CD14-positive monocyte (primary cell): ENCODE measurements at regions not wholly inside any gene's neighbourhood (a gene's known extent, or its start where the extent isn't known, plus 50 kb on each side); places are given as distances from the start of the nearest gene placed in this dataset.

ENCODE experiments used
- DNase-seq, 3 donors: peaks; one replicate each; pipeline ENCODE4 v3.0.0-alpha.2; 2011 to 2022
- H2AFZ ChIP-seq: 2 replicates; pipeline ENCODE4 v1.6.0; 2012; ENCODE audit warnings: mild to moderate bottlenecking, low read depth, low read length, inconsistent platforms; ENCODE audit not compliant: insufficient read depth, poor library complexity, severe bottlenecking
- H3K27ac ChIP-seq, 2 donors: 1 replicate in 1 of 2; 2 replicates in 1 of 2; pipeline ENCODE4 v1.5.1; 2012 to 2013; ENCODE audit warnings: low read length in 2 of 2, control low read depth in 1 of 2, inconsistent platforms in 1 of 2, low read depth in 1 of 2, mild to moderate bottlenecking in 1 of 2
- H3K27me3 ChIP-seq, 2 donors: one replicate each; pipeline versions ENCODE4 v1.6.0 to v1.6.1; 2011 to 2013; ENCODE audit warnings: low read length in 2 of 2; ENCODE audit not compliant: control insufficient read depth in 2 of 2, insufficient read depth in 2 of 2
- H3K36me3 ChIP-seq, 2 donors: replicated peaks in 1 of 2; 1 replicate in 1 of 2; 2 replicates in 1 of 2; pipeline versions ENCODE4 v1.5.1 to v1.6.1; 2012 to 2013; ENCODE audit warnings: low read length in 2 of 2, control low read depth in 1 of 2, inconsistent platforms in 1 of 2, mild to moderate bottlenecking in 1 of 2; ENCODE audit not compliant: insufficient read depth in 2 of 2, control insufficient read depth in 1 of 2
- H3K4me1 ChIP-seq, 2 donors: 1 replicate in 1 of 2; 2 replicates in 1 of 2; pipeline versions ENCODE4 v1.5.1 to v1.6.1; 2012 to 2013; ENCODE audit warnings: low read length in 2 of 2, control low read depth in 1 of 2, inconsistent platforms in 1 of 2, mild to moderate bottlenecking in 1 of 2, moderate library complexity in 1 of 2; ENCODE audit not compliant: insufficient read depth in 2 of 2, control insufficient read depth in 1 of 2
- H3K4me2 ChIP-seq: replicated peaks from 2 replicates; pipeline ENCODE3; 2012; ENCODE audit warnings: low read length, moderate library complexity, mild to moderate bottlenecking; ENCODE audit not compliant: poor library complexity, severe bottlenecking; ENCODE audit errors: extremely low read depth
- H3K4me3 ChIP-seq, 3 experiments: fragments of 200-600 bp in 1 of 3; sonication (generic) in 1 of 3; replicated peaks in 1 of 3; 1 replicate in 2 of 3; 2 replicates in 1 of 3; pipeline ENCODE4 v1.5.1; 2011 to 2013; ENCODE audit warnings: low read length in 3 of 3, mild to moderate bottlenecking in 3 of 3, control low read depth in 2 of 3, low read depth in 2 of 3, inconsistent platforms in 1 of 3, moderate library complexity in 1 of 3
- H3K79me2 ChIP-seq: 2 replicates; pipeline ENCODE4 v1.6.0; 2012; ENCODE audit warnings: mild to moderate bottlenecking, control low read depth, inconsistent platforms, low read length, moderate library complexity; ENCODE audit not compliant: insufficient read depth
- H3K9ac ChIP-seq: 2 replicates; pipeline ENCODE4 v1.6.0; 2017; ENCODE audit warnings: low read length, mild to moderate bottlenecking; ENCODE audit not compliant: insufficient read depth, poor library complexity, severe bottlenecking
- H3K9me3 ChIP-seq, 2 donors: replicated peaks in 1 of 2; 1 replicate in 1 of 2; 2 replicates in 1 of 2; pipeline versions ENCODE4 v1.5.1 to v1.6.1; 2012 to 2013; ENCODE audit warnings: low read length in 2 of 2, control low read depth in 1 of 2; ENCODE audit not compliant: control insufficient read depth in 1 of 2, insufficient read depth in 1 of 2
- H4K20me1 ChIP-seq: 2 replicates; pipeline ENCODE4 v1.6.0; 2012; ENCODE audit warnings: mild to moderate bottlenecking, low read length, control low read depth, moderate library complexity; ENCODE audit not compliant: insufficient read depth
- H3K27ac Mint-ChIP-seq, 7 donors: one replicate each; pipeline ENCODE4 v1.8.0; 2020; ENCODE audit warnings: mild to moderate bottlenecking in 7 of 7, mixed read lengths in 7 of 7, moderate library complexity in 6 of 7, inconsistent platforms in 2 of 7
- H3K27me3 Mint-ChIP-seq, 3 donors: one replicate each; pipeline ENCODE4 v1.8.0; 2021 to 2022; ENCODE audit warnings: low read depth in 3 of 3, mild to moderate bottlenecking in 3 of 3, mixed read lengths in 3 of 3, moderate library complexity in 3 of 3, inconsistent platforms in 1 of 3
- H3K36me3 Mint-ChIP-seq, 2 donors: one replicate each; pipeline ENCODE4 v1.8.0; 2020; ENCODE audit warnings: mixed read lengths in 2 of 2, inconsistent platforms in 1 of 2, mild to moderate bottlenecking in 1 of 2
- H3K4me1 Mint-ChIP-seq: one replicate; pipeline ENCODE4 v1.8.0; 2020; ENCODE audit warnings: mild to moderate bottlenecking, mixed read lengths
- H3K4me3 Mint-ChIP-seq, 2 donors: one replicate each; pipeline ENCODE4 v1.8.0; 2020; ENCODE audit warnings: mild to moderate bottlenecking in 2 of 2, mixed read lengths in 2 of 2, moderate library complexity in 1 of 2
- H3K9me3 Mint-ChIP-seq, 7 donors: one replicate each; pipeline ENCODE4 v1.8.0; 2020 to 2022; ENCODE audit warnings: mixed read lengths in 7 of 7, mild to moderate bottlenecking in 6 of 7, moderate library complexity in 6 of 7, inconsistent platforms in 2 of 7
- CTCF ChIP-seq: fragments of 200-600 bp; IDR thresholded peaks from one replicate; pipeline ENCODE4 v1.8.0; 2022; ENCODE audit warnings: antibody characterized with exemption, mild to moderate bottlenecking
- WGBS: methylation state at CpG from one replicate; pipeline ENCODE4 v1.1.5; 2013; ENCODE audit warnings: missing lambda C conversion rate; ENCODE audit not compliant: insufficient coverage; 5-methylcytosine and 5-hydroxymethylcytosine counted together
- intact Hi-C, 2 donors: fragments of 100-400 bp; cut with micrococcal nuclease; formaldehyde crosslinking; loops; one replicate each; pipeline versions ENCODE4 v1.15.0 to v1.15.1; 2023

- no peak overlapping the region for H3K4me3 ChIP-seq
- no peaks in the 10 kb centered on the region for H3K4me1 ChIP-seq
- H2AFZ ChIP-seq = no peak overlapping the region
- no peak overlapping the region for H3K9ac ChIP-seq
- H3K4me2 ChIP-seq = no peak overlapping the region
- H3K36me3 ChIP-seq = no peaks in the 10 kb centered on the region
- no peaks in the 10 kb centered on the region for H4K20me1 ChIP-seq
- TF ChIP-seq CTCF = no peak
- no peaks in the 10 kb centered on the region for H3K79me2 ChIP-seq
- H3K27me3 ChIP-seq = peaks cover 0 to 2% of the 10 kb centered on the region in 2 donors
- Mint-ChIP-seq H3K36me3 (no peaks in the 10 kb centered on the region), H3K4me1 (no peaks in the 10 kb centered on the region), H3K9me3 (peaks cover 1 to 10% (median 3%) of the 10 kb centered on the region in 7 donors), H3K27me3 (peaks cover 8 to 18% (median 12%) of the 10 kb centered on the region in 3 donors), H3K27ac (no peak overlapping the region), H3K4me3 (no peak overlapping the region)
- H3K9me3 ChIP-seq = no peaks in the 10 kb centered on the region
- DNase-seq = no peak
- 68% methylated on average over 4 of the region's 9 CpGs for WGBS
- no peak overlapping the region for H3K27ac ChIP-seq
- intact Hi-C loops = no loop called here
Measured at GRCh38 chr17:5800131-5800530, 215.8 kb upstream of the NLRP1 start.

GRCh38 chr17:5800646-5801045, 216.3 kb upstream of the NLRP1 start:
- no peak for TF ChIP-seq CTCF
- 73% methylated on average over 5 of the region's 7 CpGs for WGBS
- H3K4me1 Mint-ChIP-seq = no peaks in the 10 kb centered on the region
- H3K9me3 ChIP-seq = no peaks in the 10 kb centered on the region
- H3K4me2 ChIP-seq = no peak overlapping the region
- H3K4me3 Mint-ChIP-seq = no peak overlapping the region
- no peak overlapping the region for H3K27ac ChIP-seq
- intact Hi-C loops = no loop called here
- no peak overlapping the region for H3K9ac ChIP-seq
- no peaks in the 10 kb centered on the region for H3K36me3 ChIP-seq
- no peaks in the 10 kb centered on the region for H4K20me1 ChIP-seq
- H3K27me3 Mint-ChIP-seq = peaks cover 8 to 20% (median 13%) of the 10 kb centered on the region in 3 donors
- H3K27ac Mint-ChIP-seq = no peak overlapping the region
- H2AFZ ChIP-seq = no peak overlapping the region
- no peak for DNase-seq
- peaks cover 0 to 2% of the 10 kb centered on the region in 2 donors for H3K27me3 ChIP-seq
- no peaks in the 10 kb centered on the region for H3K36me3 Mint-ChIP-seq
- no peak overlapping the region for H3K4me3 ChIP-seq
- no peaks in the 10 kb centered on the region for H3K79me2 ChIP-seq
- peaks cover 2 to 10% (median 4%) of the 10 kb centered on the region in 7 donors for H3K9me3 Mint-ChIP-seq
- no peaks in the 10 kb centered on the region for H3K4me1 ChIP-seq
